AG04450 (cell line): ENCODE measurements at regions not wholly inside any gene's neighbourhood (a gene's known extent, or its start where the extent isn't known, plus 50 kb on each side); places are given as distances from the start of the nearest gene placed in this dataset.
A peak's percentile ranks its signal among the peaks of the same experiment; 100 is the strongest.
"Not testable (repeated sequence)": the region's sequence is repeated elsewhere in the genome, so short reads cannot be mapped to it uniquely, and the experiment has no call there.

Experiments
- CTCF ChIA-PET: fragments of 300-600, 350-600 bp; formaldehyde crosslinking; extraction: SDS; loops from one replicate; lab custom pipeline; 2022; ENCODE audit warnings: antibody characterized with exemption, inconsistent platforms; lab: Charles Lee
- POLR2A ChIA-PET: fragments of 350-600 bp; formaldehyde crosslinking; extraction: SDS; loops from one replicate; lab custom pipeline; 2021; ENCODE audit warnings: antibody characterized with exemption, inconsistent platforms; lab: Yijun Ruan, JAX
- DNase-seq: peaks from one replicate; pipeline ENCODE4 v3.0.0-alpha.2; 2011; ENCODE audit warnings: low read depth, low spot score
- H3K27ac ChIP-seq: one replicate; pipeline ENCODE4 v1.5.1; 2012; ENCODE audit warnings: low read depth, low read length, control low read depth
- H3K27me3 ChIP-seq: one replicate; pipeline ENCODE4 v1.6.0; 2012; ENCODE audit warnings: low read length; ENCODE audit not compliant: control insufficient read depth, insufficient read depth
- H3K4me3 ChIP-seq: 2 replicates; pipeline ENCODE4 v1.5.1; 2011; ENCODE audit warnings: mild to moderate bottlenecking, low read depth, low read length, control low read depth
- H3K9me3 ChIP-seq: 2 replicates; pipeline ENCODE4 v1.5.1; 2012; ENCODE audit warnings: low read length; ENCODE audit not compliant: control insufficient read depth, insufficient read depth
- TF ChIP-seq, protein P1 (sequence below): IDR thresholded peaks from 2 replicates; pipeline ENCODE4 v1.5.1; 2011; ENCODE audit warnings: low read depth, low read length, control low read depth, inconsistent platforms

DNA sequence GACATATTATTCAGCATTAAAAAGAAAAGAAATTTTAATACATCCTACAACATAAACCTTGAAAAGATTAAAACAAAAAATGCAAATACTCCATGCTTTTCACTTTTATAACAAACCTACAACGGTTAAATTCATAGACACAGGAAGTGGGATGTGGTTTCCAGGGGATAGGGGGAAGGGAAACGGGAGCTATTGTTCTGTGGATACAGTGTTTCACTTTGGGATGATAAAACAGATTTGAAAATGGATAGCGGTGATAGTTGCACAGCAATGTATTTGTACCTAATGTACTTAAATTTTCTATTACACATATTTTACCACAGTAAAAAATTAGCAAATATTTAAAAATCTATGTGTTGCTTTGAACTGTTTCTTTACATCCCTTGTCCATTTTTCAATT is 368.0 kb downstream of the CDY2B start:
- H3K4me3 ChIP-seq, DNase-seq, H3K9me3 ChIP-seq, POLR2A ChIA-PET, H3K27ac ChIP-seq, H3K27me3 ChIP-seq, CTCF ChIA-PET: not testable (repeated sequence)

DNA sequence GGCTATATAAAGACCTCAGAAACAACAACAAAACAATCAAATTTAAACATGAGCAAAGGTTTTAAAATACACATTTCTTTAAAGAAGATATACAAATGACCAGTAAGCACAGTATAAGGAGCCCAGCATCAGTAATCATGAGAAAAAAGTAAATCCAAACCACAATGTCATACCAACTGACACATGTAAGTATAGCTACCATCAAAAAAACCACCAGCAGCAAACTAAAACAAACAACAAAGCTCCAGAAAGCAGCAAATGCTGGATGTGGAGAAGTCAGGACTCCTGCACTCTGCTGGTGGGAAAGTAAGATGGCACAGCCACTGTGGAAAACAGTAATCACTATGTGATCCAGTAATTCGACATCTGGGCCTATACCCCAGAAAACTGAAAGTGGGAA is 368.5 kb downstream of the CDY2B start:
- CTCF ChIA-PET, POLR2A ChIA-PET, DNase-seq, H3K27me3 ChIP-seq, H3K4me3 ChIP-seq, H3K27ac ChIP-seq, H3K9me3 ChIP-seq: not testable (repeated sequence)

DNA sequence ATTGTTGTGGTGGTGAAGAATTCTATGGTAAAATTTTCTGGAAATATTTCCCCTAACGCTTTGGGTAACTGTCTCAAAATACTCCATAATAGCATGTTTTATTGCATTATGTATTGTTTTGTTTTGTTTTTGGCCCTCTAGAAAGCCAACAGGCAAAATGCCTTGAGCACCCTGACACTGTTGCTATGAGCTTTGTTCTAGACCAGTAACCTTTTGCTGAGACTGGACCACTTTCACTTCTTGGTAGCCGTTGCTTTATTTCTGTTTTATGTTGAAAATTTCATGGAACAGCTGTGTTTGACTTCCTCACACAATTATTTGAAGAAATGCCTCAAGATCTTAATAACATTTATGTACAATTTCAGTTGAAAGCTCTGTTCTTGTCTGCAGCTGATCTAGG is 374.2 kb downstream of the CDY2B start:
- POLR2A ChIA-PET, H3K4me3 ChIP-seq, H3K27ac ChIP-seq, DNase-seq, H3K9me3 ChIP-seq, CTCF ChIA-PET, H3K27me3 ChIP-seq: not testable (repeated sequence)

DNA sequence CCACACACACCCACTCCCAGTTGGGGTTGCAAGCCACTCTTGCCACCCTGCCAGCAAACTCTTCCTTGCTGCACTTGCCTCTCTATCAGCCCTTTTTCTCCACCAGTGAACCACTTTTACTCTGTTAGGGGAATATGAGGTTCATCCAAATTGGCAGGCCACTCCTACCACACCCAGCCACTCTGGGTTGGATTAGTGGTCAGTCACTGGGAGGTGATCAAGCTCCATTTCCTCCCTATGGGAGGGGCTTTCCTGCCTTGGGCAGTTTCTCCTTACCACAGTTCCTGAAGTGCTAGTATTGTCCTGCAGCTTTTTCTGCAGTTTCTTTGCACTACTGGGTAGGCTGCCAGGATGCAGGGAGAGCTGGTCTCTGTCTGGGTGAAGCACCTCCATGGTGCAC is 395.3 kb downstream of the CDY2B start:
- H3K27ac ChIP-seq, POLR2A ChIA-PET, DNase-seq, CTCF ChIA-PET, H3K9me3 ChIP-seq, H3K4me3 ChIP-seq, H3K27me3 ChIP-seq: not testable (repeated sequence)

DNA sequence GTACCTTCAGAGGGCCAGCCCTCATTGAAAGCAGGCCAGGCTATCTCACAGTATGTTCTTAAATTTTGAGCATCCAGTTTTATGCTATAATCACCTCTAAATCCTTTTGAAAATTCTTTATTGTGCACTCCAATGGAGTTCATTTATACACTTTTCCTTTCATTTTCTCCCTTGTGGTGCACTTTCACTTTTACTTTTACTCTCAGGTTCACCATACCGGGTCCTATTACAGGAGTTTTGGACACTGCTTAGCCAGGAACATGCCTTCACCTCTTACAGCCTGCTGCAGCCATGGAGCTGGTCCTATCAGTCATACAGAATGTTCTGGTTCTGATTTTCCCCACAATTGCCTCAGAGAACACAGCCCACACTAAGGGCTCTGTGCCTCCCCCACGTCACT is 395.9 kb downstream of the CDY2B start:
- H3K4me3 ChIP-seq, POLR2A ChIA-PET, H3K27ac ChIP-seq, H3K27me3 ChIP-seq, DNase-seq, CTCF ChIA-PET, H3K9me3 ChIP-seq: not testable (repeated sequence)

DNA sequence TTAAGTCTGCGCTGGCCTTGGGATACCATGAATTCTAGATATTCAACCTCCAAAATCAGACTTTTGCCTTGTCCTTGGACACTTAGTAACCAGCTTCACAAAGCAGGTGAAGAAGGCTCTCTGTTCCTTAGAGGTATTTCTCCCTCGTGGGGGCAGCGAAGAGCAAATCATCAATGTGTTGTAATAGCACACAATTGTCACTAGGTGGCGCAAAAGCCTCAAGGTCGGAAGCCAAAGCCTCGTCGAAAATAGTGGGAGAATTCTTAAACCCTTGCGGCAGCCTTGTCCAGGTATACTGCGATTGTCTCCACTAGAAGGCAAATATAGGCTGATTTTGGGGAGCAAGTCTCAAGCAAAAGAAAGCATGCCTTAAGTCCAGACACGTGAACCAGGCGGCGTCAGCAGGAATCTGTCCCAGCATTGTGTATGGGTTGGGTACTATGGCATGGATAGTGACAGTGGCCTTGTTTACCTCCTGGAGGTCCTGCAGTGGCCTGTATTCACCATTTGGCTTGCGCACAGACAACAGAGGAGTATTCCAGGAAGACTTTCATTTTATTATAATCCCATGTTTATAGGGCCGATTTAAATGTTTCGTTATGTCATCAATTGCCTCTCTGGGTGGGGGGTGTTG is 398.5 kb downstream of the CDY2B start:
- CTCF ChIA-PET, H3K4me3 ChIP-seq, H3K9me3 ChIP-seq, POLR2A ChIA-PET, H3K27me3 ChIP-seq, DNase-seq, H3K27ac ChIP-seq: not testable (repeated sequence)

DNA sequence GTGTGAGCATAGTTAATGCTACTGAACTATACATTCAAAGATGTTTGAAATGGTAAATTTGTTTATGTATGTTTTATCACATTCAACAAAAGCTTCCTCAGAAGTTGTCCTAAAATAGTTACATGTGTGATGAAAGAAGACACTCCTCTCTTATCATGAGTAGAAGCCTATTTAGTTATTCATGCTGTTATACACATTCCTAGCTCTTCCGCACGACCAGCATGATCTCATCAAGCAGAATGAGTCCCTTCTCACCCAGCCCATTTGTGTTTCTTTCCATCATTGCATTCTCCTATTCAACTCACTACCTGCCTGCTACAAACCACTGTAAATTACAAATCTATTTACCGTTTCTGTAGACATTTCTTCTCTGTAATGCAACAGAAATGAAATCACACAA is 408.0 kb downstream of the CDY2B start:
- H3K4me3 ChIP-seq, DNase-seq, H3K27ac ChIP-seq, CTCF ChIA-PET, POLR2A ChIA-PET, H3K27me3 ChIP-seq, H3K9me3 ChIP-seq: not testable (repeated sequence)

DNA sequence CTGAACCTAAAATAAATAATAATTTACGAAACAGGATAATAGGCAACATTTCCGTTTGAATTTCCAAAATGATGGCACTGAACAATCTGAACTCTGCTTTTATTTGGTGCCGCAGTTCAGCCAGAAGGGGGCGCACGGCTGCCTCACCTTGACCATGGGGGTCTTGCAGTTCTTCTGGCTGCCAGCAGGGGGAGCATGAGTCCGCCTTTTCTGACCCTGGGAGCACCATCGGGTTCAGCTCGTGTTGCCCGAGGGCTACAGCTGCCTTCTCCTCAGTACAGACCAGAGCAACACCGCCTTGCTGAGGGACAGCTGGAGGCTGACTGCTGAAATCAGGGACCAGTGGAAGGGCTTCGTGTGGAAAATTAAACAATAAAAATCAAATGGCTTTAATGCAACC is 420.3 kb downstream of the CDY2B start:
- DNase-seq, H3K9me3 ChIP-seq, H3K4me3 ChIP-seq, H3K27me3 ChIP-seq, H3K27ac ChIP-seq, POLR2A ChIA-PET, CTCF ChIA-PET: not testable (repeated sequence)

DNA sequence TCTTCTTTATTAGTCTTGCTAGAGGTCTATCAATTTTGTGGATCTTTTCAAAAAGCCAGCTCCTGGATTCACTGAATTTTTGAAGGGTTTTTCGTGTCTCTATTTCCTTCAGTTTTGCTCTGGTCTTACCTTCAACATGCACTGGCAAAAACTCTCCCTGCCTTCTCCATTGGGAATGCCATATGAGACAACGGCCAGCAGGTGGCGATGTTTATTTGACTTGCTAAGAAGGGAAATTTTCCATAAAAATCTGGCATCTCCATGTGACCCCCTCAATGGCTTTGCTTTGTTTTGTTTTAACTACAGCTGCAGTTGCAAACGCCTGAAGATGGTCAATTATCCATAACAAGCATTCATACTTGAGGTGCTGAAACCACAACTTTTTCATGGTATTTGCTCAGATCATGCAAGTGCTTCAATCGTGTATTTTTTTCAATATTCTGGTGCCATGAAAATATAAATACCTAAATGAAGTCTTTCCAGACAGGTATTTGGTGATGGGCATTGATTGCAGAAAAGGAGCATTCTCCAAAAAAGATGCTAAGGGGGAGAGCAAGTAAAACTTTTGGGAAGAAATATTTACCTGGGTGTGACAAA is 449.4 kb downstream of the CDY2B start:
- Histone ChIP-seq H3K27ac (no peak overlapping the region), H3K9me3 (no peaks in the 10 kb centered on the region), H3K4me3 (no peak overlapping the region), H3K27me3 (no peaks in the 10 kb centered on the region)
- TF ChIP-seq, protein P1, sequence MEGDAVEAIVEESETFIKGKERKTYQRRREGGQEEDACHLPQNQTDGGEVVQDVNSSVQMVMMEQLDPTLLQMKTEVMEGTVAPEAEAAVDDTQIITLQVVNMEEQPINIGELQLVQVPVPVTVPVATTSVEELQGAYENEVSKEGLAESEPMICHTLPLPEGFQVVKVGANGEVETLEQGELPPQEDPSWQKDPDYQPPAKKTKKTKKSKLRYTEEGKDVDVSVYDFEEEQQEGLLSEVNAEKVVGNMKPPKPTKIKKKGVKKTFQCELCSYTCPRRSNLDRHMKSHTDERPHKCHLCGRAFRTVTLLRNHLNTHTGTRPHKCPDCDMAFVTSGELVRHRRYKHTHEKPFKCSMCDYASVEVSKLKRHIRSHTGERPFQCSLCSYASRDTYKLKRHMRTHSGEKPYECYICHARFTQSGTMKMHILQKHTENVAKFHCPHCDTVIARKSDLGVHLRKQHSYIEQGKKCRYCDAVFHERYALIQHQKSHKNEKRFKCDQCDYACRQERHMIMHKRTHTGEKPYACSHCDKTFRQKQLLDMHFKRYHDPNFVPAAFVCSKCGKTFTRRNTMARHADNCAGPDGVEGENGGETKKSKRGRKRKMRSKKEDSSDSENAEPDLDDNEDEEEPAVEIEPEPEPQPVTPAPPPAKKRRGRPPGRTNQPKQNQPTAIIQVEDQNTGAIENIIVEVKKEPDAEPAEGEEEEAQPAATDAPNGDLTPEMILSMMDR: peak; percentile 34
- ChIA-PET CTCF (no interaction called here), POLR2A (no interaction called here)
- no peak for DNase-seq
